Stimulated activated CD4-positive, alpha-beta T cell treated with anti-CD3 and anti-CD28 coated beads, TNF-alpha, amount 100 ng/mL, for 24 hours (primary cell): ENCODE measurements at regions not wholly inside any gene's neighbourhood (a gene's known extent, or its start where the extent isn't known, plus 50 kb on each side); places are given as distances from the start of the nearest gene placed in this dataset.

Experiments
- DNase-seq, 3 experiments: peaks; one replicate each; pipeline ENCODE4 v3.0.0-alpha.2; 2020; ENCODE audit warnings: low read depth in 3 of 3

GRCh38 chr20:52637201-52637600 is 335.0 kb upstream of the TSHZ2 start:
- no peak for DNase-seq

DNA sequence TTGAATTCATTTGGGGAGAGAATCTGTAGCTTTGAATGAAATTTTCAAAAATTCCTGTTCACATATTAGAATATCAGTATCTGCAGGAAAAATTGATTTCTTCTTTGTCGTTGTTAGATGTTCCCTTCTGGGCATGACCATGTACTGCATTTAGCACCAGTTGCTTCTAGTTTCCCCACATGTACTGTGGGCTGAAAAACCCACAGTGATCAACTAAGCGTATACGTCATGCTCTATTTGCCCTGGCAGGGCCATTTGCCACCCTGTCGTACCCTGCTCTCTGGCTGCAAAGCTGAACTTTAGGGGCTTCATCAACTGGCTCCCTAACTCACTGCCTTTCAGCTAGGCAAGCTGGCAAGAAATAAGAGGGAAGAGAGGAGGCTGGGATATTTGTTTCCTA is 340.7 kb upstream of the TSHZ2 start:
- no peak for DNase-seq

DNA sequence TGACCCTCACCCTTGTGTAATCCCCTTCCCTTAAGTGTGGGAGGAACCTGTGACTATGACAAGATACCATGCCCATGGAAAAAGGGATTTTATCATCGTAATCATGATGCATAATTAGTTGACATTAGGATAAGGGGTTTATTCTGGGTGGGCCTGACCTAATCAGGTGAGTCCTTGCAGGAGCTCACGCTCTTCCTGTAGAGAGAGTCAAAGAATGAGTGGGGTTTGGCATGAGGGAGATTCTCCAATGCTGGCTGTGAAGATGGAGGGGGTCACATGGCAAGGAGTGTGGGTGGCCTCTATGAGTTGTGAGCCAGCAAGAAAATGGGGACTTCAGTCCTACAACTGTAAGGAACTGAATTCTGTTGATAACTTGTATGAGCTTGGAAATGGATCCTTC is 342.0 kb upstream of the TSHZ2 start:
- no peak for DNase-seq

- no peak for DNase-seq
These were observed 347.9 kb upstream of the TSHZ2 start for GRCh38 chr20:52624281-52624680.

DNA sequence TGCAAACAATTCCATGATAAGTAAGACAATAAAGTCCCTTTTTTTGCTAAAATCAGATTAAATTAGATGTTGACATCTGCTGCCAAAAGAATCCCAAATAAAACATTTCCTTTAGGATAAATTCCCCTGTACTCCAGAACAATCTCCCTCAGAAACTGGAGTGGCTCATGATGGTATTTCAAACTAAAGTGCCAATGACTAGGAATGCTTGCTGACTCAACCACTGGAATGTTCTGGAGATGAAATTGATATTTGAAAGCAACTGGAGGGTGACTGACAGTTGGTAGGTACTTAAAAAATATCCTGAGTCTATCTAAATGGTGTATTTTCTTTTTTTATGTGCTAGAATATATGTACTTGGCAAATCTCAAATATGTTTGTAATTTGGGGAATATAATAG is 350.1 kb upstream of the TSHZ2 start:
- no peak for DNase-seq

GRCh38 chr20:52621401-52621800 is 350.8 kb upstream of the TSHZ2 start:
- DNase-seq = no peak

- no peak for DNase-seq
These were observed 352.5 kb upstream of the TSHZ2 start for GRCh38 chr20:52619671-52620070.

GRCh38 chr20:52619101-52619500 is 353.1 kb upstream of the TSHZ2 start:
- no peak for DNase-seq

DNA sequence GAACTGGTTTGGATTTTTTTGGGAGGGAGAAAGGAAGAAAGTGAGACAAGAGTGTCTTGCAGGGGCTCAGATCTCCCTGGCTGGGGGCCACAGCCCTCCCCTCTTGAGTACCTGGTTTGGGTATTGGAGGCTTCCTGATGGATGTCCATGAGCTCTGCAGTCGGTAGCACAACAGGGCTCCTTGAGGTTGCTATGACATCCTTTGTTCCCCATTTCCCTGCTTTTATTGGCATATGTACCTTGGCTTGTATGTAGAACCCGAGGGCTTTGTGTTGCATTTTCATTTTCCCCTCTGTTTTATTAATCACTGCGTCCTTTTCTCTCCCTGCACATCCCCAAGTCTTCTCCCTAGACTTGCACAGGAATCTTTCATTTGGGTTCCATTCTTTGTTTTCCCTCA is 355.5 kb upstream of the TSHZ2 start:
- no peak for DNase-seq

DNA sequence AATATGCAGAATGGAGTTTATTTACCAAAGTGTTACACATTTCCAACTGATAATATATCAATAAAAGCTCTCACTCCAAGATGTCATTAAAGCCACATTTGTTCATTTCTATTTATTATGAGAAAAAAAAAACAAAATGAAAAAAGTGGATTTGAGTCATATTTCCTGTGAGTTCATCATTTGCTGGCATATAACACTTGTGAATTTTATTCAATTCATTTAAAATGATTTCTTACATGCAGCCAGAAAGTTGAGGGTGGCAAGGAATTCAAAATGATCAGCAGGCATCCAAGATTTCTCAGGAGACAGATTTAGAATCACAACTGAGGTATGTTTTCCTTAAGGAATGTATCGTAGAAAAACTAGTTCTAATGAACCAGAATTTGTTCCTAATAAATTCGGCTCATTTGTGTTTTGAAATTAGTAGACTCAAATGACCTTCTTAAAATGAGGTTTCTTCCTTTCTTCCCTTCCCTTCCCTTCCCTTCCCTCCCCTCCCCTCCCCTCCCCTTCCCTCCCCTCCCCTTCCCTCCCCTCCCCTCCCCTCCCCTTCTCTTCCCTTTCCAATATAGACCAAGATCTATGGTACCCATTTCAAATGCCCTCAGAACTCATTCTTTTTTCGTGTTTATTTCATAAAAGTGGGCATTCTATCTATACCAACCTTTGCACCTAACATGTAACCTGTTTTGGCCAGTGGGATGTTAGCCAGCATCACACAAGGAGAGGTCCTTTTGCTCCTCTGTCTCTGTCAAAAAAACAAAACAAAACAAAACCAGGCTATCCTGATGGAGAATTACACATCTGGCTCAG is 357.9 kb upstream of the TSHZ2 start:
- DNase-seq = no peak

GRCh38 chr20:52612046-52612632 is 360.0 kb upstream of the TSHZ2 start:
- DNase-seq = no peak

DNA sequence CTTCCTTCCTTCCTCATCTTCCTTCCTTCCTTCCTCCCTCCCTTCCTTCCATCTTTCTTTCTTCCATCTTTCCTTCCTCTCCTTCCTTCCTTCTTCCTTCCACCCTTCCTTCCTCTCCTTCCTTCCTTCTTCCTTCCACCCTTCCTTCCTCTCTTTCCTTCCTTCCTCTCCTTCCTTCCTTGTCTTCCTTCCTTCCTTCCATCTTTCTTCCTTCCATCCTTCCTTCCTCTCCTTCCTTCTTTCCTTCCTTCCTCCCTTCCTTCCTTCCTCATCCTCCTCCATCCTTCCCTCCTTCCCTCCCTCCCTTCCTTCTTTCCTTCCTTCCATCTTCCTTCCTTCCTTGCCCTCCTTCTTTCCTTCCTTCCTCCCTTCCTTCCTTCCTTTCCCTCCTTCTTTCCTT is 361.4 kb upstream of the TSHZ2 start:
- no peak for DNase-seq

GRCh38 chr20:52601295-52601971 is 370.7 kb upstream of the TSHZ2 start:
- no peak for DNase-seq

DNA sequence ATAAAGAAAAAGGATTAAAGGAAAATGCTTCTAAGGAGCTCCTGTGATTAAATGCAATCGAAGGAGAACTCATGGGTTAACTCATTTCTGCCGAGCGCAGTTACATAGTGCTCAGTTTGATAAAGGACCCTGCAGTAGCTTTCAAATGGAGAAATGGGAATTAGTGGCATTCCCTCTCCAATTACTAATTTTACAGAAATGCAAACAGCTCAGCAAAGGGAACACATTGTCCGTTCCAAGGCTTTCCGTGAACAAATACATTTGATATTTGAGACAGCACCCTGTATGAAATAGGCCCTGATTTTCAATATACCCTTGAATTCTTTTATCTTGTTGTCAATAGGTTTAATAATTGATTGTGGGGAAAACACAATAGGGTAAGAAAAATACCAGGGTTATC is 375.9 kb upstream of the TSHZ2 start:
- DNase-seq = no peak

DNA sequence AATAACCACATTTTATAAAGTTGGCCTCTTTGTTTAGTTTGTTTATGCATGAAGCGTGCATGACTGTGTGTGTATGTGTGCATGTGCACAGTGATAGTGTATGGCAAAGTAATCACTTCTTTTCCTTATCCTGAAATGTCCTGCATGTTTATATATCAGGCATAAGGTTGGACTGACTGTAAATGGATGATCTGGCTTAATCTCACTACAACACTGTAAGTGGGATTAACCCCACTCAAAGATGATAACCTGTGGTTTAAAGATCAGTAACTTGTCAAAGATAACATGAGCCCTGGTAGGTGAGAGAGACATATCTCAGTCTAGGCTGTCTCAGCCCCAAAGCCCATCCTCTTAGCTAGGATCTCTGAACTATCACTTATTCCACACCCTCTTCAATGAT is 376.6 kb upstream of the TSHZ2 start:
- DNase-seq = no peak

DNA sequence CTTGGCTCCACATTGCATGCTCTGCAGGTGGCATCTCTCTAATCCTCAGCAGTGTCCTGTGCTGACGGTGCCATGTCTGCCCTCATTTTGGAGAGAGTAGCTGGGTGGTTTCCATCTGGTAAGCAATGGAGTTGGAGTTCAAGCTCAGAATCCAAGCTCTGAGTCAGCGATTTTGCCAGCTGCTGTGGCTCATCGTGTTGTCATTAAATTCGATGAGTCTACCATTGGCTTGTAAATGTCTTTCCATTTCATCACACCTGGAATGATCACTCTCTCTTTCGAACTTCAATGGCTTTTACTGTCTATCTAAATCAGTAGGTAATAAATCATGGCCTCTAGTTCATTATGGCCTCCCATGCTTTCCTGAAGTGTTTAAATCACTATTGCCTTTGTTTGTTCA is 378.5 kb upstream of the TSHZ2 start:
- no peak for DNase-seq

GRCh38 chr20:52592567-52592966 is 379.6 kb upstream of the TSHZ2 start:
- DNase-seq = no peak

DNA sequence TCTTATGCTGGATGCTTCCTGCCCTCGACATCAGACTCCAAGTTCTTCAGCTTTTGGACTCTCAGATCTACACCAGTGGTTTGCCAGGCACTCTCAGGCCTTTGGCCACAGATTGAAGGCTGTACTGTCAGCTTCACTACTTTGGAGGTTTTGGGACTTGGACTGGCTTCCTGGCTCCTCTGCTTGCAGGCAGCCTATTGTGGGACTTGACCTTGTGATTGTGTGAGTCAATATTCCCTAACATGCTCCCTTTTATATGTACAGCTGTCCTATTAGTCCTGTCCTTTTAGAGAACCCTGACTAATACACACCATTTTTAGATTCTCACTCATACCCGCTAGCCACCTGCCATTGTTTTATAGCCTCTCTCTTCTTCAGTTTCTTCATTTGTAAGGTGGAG is 382.1 kb upstream of the TSHZ2 start:
- no peak for DNase-seq

DNA sequence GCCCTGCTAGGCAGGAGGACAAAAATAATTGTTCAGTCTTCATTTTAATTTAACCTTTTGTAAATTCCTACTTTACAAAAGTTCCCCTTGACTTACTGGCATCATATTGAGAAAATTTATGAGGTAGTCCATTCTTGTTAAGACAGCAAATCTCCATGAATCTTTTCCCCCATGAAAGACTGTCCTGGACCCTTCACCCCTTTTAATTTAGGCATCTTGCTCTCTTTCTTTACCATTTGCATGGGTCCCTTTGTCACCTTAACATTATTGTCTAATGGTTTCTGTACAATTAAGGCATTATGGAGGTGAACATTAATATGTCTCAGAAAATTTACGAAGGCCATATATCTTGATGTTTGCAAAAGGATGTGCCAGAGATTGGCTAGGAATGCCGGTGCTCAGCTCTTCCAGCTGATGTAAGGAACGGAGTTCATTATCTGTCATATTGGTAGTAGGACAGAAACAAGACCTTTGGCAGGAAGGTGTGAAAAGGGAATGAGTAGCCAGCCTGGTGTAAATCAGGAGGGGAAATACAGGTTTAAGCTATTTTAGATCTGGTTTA is 382.8 kb upstream of the TSHZ2 start:
- DNase-seq = no peak

DNA sequence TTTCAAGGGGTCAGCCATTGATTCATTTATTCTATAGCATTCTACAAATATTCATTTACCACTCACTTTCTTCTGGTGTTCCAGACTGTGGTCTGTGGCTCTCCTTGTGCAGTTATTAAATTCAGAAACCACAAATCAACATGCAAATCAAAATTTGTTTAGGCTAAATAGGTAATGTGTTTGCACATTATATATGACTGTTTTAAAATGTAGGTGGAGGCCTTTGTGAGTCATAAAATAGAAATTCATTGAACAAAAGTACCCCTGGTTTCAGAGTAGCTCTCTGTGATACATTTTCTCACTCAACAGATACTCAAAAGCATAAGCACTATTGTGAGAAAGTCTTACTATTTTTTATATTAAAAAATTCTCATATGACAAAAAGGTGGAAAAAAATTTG is 385.5 kb upstream of the TSHZ2 start:
- DNase-seq = no peak

- no peak for DNase-seq
These were observed 386.8 kb upstream of the TSHZ2 start for GRCh38 chr20:52585333-52585732.

GRCh38 chr20:52578559-52578958 is 387.0 kb upstream of the ZFP64 start:
- DNase-seq = no peak

DNA sequence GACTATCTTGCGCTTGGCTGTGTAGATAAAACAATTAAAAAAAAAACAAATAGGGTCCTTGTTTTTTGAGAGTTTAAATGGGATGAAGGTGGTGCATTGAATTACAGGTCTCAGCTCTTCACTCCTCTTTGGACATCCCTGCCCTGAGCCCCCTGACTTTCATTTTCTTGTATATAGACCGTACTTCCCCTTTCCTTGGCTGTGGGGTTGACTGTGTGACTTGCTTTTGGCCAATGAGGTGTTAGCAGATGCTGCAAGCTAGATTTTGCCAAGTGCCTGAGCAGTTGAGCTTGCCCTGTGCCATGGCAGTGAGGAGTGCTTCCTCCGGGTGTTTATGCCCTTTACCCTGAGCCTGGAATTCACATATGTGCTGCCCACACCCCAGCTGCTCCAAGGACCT is 386.1 kb upstream of the ZFP64 start:
- no peak for DNase-seq
